Mucosa of stomach (tissue), 1 donor: ENCODE measurements at regions not wholly inside any gene's neighbourhood (a gene's known extent, or its start where the extent isn't known, plus 50 kb on each side); places are given as distances from the start of the nearest gene placed in this dataset.
"Not testable (repeated sequence)": the region's sequence is repeated elsewhere in the genome, so short reads cannot be mapped to it uniquely, and the experiment has no call there.

Experiments
- H3K27me3 ChIP-seq: one replicate; pipeline ENCODE4 v1.7.0; 2013; ENCODE audit warnings: mild to moderate bottlenecking, low read length; ENCODE audit not compliant: control insufficient read depth, insufficient read depth
- H3K36me3 ChIP-seq: one replicate; pipeline ENCODE4 v1.7.0; 2013; ENCODE audit warnings: low read length; ENCODE audit not compliant: control insufficient read depth, insufficient read depth
- H3K4me1 ChIP-seq: one replicate; pipeline ENCODE4 v1.7.0; 2013; ENCODE audit warnings: mild to moderate bottlenecking, low read length; ENCODE audit not compliant: control insufficient read depth, insufficient read depth
- H3K4me3 ChIP-seq: one replicate; pipeline ENCODE4 v1.7.0; 2013; ENCODE audit warnings: low read length
- H3K9ac ChIP-seq: one replicate; pipeline ENCODE4 v1.7.0; 2013; ENCODE audit warnings: mild to moderate bottlenecking, low read length, moderate library complexity
- H3K9me3 ChIP-seq: one replicate; pipeline ENCODE4 v1.7.0; 2013; ENCODE audit warnings: mild to moderate bottlenecking, low read length, moderate library complexity; ENCODE audit not compliant: control insufficient read depth
- donor health status: Pancreatic carcinoma.

DNA sequence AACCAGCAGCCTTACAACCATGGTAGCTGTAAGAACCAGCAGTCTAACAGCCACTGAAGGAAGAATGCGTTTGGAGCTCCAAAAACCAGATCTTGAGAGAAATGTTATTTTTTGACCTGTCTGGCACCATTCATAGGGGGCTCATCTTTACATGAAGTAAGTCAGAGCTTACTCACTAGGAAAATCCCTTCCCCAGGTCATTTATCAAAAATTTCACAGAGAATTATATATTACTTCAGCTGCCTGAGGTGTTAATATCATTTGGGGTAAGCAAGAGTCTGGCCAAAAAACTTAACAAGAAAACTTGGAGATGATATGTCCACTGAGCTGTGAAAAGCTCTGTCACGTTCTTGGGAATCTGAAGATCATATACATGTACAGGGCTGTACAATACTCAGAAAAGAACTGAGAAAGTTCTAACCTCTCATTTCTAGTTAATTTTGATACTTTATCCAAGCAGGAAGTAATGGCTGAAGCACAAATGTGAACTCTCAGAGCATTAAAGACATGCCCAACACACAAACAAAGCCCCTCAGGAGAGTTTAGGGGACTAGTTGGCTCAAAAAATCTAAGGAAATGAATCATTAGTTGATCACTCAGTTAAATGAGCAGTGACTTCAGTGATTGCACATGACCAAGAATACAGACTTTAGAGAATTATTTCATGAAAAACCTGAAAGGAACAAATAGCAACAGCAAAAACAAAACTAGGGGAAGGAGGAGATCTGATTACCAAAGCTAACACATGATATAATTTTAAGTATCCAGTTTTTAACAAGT, 681.1 kb downstream of the LTN1 start:
- Histone ChIP-seq H3K27me3 (no peaks in the 10 kb centered on the region), H3K4me3 (no peak overlapping the region), H3K9ac (no peak overlapping the region), H3K4me1 (peaks cover 6% of the 10 kb centered on the region), H3K36me3 (no peaks in the 10 kb centered on the region), H3K9me3 (no peaks in the 10 kb centered on the region)

DNA sequence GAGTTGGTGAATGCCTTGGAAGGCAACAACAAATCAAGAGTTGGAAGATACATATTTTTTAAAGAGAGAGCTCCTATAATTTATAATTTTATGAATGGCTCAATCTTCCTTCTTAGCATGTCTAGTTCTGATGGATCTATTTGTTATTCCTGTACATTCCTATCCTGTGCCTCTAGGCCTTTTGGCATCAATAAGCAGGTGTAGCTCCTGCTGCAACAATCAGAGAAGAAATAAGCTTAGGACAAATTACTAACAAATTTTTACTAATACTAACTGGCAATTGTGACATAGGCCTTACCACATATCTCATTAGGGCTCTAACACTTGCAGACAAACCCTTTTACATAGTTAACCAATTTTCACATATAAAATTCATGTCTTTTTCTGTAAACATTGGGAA, 682.0 kb downstream of the LTN1 start:
- peaks cover 6% of the 10 kb centered on the region for H3K4me1 ChIP-seq
- H3K27me3 ChIP-seq: no peaks in the 10 kb centered on the region
- no peak overlapping the region for H3K4me3 ChIP-seq
- no peaks in the 10 kb centered on the region for H3K9me3 ChIP-seq
- H3K36me3 ChIP-seq: no peaks in the 10 kb centered on the region
- H3K9ac ChIP-seq: no peak overlapping the region

DNA sequence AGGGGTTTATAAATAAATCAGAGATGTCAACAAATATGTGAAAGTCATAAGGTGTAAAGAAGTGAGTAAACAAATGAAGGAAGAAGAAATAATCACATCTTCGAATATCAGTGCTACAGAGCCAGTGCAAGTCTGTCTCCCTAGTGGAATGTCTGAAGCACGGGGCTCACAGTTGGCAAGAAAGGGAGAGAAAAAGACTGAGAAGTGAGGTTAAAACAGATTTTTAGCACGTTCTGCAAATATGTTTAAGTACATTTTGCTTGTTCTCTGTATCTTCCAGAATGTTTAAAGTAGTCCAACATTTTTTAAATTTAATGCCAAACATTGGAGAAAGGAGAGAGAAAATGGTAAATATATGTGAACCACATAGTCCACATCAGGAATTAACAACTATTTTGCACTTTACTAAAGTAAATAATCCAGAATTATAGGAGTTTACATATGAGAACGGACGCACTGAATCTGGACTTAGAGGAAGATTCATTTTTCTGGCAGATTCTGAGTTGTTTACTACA, 682.4 kb downstream of the LTN1 start:
- no peak overlapping the region for H3K9ac ChIP-seq
- no peaks in the 10 kb centered on the region for H3K36me3 ChIP-seq
- H3K4me1 ChIP-seq: peaks cover 6% of the 10 kb centered on the region
- no peaks in the 10 kb centered on the region for H3K27me3 ChIP-seq
- H3K9me3 ChIP-seq: no peaks in the 10 kb centered on the region
- H3K4me3 ChIP-seq: no peak overlapping the region

- H3K9me3 ChIP-seq: no peaks in the 10 kb centered on the region
- no peak overlapping the region for H3K4me3 ChIP-seq
- no peak overlapping the region for H3K9ac ChIP-seq
- H3K4me1 ChIP-seq: peaks cover 6% of the 10 kb centered on the region
- H3K36me3 ChIP-seq: no peaks in the 10 kb centered on the region
- no peaks in the 10 kb centered on the region for H3K27me3 ChIP-seq
Measured at GRCh38 chr21:28309596-28309995, 683.1 kb downstream of the LTN1 start.

DNA sequence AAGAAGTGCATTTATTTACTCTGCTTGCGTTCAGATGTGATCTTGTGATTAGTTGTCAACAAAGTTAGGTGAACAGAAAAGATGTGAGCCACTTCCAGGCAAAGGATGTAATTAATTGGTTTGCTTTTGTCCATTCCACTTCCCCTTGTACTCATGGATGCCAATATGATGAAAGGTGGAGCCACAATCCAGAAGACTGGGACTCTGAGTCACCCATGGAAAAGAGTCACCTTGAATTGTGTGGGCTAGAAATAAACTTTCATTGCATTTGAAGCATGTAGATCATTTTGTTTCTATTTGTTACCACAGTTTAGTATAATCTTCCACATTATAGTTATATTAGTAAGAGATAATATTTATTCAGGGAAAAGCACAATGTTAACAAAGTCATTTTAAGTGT, 684.2 kb downstream of the LTN1 start:
- Histone ChIP-seq H3K9me3 (no peaks in the 10 kb centered on the region), H3K27me3 (no peaks in the 10 kb centered on the region), H3K9ac (no peak overlapping the region), H3K4me1 (peaks cover 6% of the 10 kb centered on the region), H3K36me3 (no peaks in the 10 kb centered on the region), H3K4me3 (no peak overlapping the region)

DNA sequence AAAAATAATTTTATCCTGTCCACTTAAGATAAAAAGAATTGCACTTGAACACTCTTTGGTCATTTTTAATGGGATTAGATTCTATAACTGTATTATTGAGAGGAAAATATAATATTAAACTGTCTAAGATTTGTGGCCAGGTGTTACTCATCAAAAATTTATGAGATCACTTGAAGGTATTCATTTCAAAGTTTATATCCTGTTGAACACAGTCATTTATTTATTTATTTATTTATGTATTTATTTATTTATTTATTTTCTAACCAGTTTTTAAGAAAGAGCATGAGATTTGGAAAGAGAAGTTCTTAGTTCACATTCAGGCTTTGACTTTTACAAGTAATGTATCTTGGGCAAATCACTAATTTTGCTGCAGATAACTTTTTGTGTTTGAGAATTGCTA, 692.7 kb downstream of the LTN1 start:
- Histone ChIP-seq H3K4me1 (no peaks in the 10 kb centered on the region), H3K4me3 (no peak overlapping the region), H3K9me3 (no peaks in the 10 kb centered on the region)

DNA sequence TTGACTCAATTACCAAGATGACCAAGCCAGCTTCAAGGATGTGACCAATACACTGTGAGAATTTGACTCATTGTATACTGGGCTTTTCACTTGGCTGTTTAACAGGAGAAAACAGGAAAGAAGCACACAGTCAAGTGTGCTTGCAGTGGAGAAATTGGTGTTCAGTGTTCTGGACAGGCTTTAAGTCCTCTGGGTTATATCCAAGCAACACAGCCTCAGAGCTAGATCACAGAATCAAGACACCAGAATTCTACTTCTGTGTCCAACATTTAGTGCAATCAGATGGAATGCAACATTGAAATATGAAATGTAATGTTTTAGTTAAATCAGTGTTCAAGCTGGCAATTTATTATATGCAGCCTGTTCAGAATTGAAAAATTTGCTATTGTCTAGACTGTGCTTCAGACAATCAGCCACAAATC, 694.4 kb downstream of the LTN1 start:
- H3K36me3 ChIP-seq: no peaks in the 10 kb centered on the region
- no peaks in the 10 kb centered on the region for H3K4me1 ChIP-seq
- no peak overlapping the region for H3K4me3 ChIP-seq
- no peak overlapping the region for H3K9ac ChIP-seq
- H3K9me3 ChIP-seq: no peaks in the 10 kb centered on the region
- H3K27me3 ChIP-seq: no peaks in the 10 kb centered on the region

More for the DNA sequence above, 692.7 kb downstream of the LTN1 start:
- H3K9ac ChIP-seq: no peak overlapping the region
- no peaks in the 10 kb centered on the region for H3K27me3 ChIP-seq
- H3K36me3 ChIP-seq: no peaks in the 10 kb centered on the region

GRCh38 chr21:28294051-28294450, 698.6 kb downstream of the LTN1 start:
- no peaks in the 10 kb centered on the region for H3K27me3 ChIP-seq
- H3K9ac ChIP-seq: no peak overlapping the region
- H3K36me3 ChIP-seq: no peaks in the 10 kb centered on the region
- H3K4me1 ChIP-seq: no peaks in the 10 kb centered on the region
- H3K9me3 ChIP-seq: no peaks in the 10 kb centered on the region
- no peak overlapping the region for H3K4me3 ChIP-seq

DNA sequence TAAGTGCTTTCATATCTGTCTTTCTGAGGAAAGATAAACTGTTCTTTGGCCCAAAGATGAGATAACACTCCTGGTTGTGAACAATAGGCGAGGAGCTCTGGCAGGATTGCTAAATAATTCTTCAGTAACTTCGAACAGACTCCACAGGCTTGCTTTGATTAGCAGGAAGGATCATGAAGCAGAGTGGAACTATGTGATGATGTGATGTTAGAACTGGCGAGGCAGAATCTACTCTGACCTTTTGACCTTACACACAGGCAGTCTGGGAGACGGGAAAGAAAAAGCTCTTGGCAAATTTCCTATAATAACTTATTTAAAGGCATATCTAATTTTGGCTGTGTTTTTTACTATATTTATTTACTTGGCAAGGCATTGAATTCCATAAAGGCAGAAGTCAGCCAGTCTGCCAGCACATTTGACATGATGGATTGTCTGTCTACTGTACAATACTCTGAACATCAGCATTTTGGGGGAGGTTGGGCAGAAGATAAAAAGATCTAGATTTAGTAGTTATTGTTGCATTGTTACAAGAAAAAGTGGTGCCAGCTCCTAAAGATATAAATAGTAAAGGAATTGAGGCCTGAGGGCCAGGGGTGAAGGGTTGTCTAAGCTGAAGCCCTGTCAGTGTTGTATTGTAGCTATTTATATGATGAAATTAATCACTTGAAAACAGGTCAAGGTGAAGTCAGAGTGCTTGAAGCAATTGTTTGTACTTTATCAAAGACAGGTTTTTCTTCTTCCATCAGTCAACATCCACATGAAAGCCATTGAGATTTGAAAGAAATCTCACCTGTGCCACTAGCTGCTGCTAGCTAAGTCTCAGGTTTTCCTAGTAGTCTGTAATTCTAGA, 708.8 kb downstream of the LTN1 start:
- H3K9me3 ChIP-seq: no peaks in the 10 kb centered on the region
- peaks cover 8% of the 10 kb centered on the region for H3K4me1 ChIP-seq
- no peak overlapping the region for H3K9ac ChIP-seq
- no peak overlapping the region for H3K4me3 ChIP-seq
- H3K36me3 ChIP-seq: no peaks in the 10 kb centered on the region
- H3K27me3 ChIP-seq: no peaks in the 10 kb centered on the region

- Histone ChIP-seq H3K4me3 (no peak overlapping the region), H3K9me3 (no peaks in the 10 kb centered on the region), H3K4me1 (peaks cover 8% of the 10 kb centered on the region), H3K9ac (no peak overlapping the region), H3K27me3 (no peaks in the 10 kb centered on the region), H3K36me3 (no peaks in the 10 kb centered on the region)
Measured at GRCh38 chr21:28282833-28283232, 709.8 kb downstream of the LTN1 start.

- H3K4me1 ChIP-seq, H3K4me3 ChIP-seq, H3K27me3 ChIP-seq, H3K9ac ChIP-seq, H3K9me3 ChIP-seq, H3K36me3 ChIP-seq: not testable (repeated sequence)
Measured at GRCh38 chr21:28281357-28281756, 711.3 kb downstream of the LTN1 start.

DNA sequence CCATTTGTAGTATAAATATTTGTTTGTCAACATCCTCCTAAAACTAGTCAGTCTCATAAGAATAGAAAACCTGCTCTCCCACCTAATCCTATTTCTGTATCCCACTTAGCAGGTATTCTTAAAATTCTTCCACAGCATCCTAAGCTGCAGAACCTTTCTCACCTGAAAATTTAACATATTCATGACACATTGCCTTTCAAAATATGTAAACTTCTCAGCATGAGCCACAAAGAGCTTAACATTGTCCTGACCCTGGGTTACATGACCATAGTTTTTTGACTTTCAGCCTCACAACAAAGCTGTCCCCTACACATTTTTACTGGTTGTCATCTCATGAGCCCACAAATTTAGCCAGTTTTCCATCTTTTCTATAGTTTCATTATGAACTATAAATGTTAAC, 712.1 kb downstream of the LTN1 start:
- no peaks in the 10 kb centered on the region for H3K9me3 ChIP-seq
- no peaks in the 10 kb centered on the region for H3K36me3 ChIP-seq
- peaks cover 8% of the 10 kb centered on the region for H3K4me1 ChIP-seq
- no peak overlapping the region for H3K4me3 ChIP-seq
- H3K9ac ChIP-seq: no peak overlapping the region
- H3K27me3 ChIP-seq: no peaks in the 10 kb centered on the region
